Erythroblast (primary cell): ENCODE measurements at regions not wholly inside any gene's neighbourhood (a gene's known extent, or its start where the extent isn't known, plus 50 kb on each side); places are given as distances from the start of the nearest gene placed in this dataset.

Source experiments
- DNase-seq, 2 experiments: peaks; one replicate each; lab custom pipeline; 2025; lab: John Stamatoyannopoulos, UW
- GATA1 ChIP-seq: IDR thresholded peaks from 2 replicates; pipeline ENCODE4 v1.6.1; 2011; ENCODE audit warnings: low read depth, mild to moderate bottlenecking, control low read depth, low read length, moderate library complexity
- POLR2A ChIP-seq: IDR thresholded peaks from 2 replicates; pipeline ENCODE4 v1.6.1; 2011; ENCODE audit warnings: mild to moderate bottlenecking, low read length

DNA sequence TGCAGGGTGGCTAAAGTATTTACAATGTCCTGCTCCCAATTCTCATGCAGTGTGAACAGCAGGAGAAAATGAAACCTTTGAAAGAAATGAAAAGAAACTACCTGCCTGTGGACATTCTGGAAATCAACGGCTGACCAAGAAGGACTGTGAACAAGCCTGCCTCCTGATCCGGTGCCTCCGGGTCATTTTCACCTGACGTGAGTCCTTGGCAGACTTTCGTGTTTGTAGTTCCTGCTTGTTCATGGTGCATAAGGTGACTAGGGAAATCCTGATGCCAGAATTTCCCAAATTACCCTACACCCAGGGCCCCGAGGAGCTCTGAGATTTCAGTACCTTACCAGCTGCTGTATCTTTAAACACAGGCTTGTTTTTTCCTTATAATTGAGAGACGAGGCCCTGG is 317.5 kb downstream of the TLE1 start:
- no peak for DNase-seq
- no peak for TF ChIP-seq GATA1
- no peak for TF ChIP-seq POLR2A

DNA sequence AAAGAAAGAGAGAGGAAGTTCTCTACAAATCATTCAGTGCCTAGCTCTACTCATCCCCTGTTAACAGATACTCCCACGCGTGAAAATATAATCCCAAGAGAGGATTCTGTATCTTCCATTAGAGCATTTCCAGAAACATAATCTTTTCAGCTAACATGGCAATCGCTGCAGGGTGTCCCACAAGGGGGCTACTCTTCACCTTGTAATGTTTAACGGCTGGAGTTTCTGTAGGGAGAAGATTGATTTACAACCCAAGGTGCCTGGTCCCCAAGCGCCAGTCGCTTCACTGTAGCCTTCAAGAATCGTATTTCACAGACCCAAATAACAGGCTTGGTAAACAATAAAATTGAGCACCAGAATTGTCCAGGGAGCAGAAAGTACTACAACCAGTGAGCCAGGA is 318.7 kb downstream of the TLE1 start:
- DNase-seq, result no peak
- TF ChIP-seq POLR2A, result no peak
- TF ChIP-seq GATA1, result no peak

DNA sequence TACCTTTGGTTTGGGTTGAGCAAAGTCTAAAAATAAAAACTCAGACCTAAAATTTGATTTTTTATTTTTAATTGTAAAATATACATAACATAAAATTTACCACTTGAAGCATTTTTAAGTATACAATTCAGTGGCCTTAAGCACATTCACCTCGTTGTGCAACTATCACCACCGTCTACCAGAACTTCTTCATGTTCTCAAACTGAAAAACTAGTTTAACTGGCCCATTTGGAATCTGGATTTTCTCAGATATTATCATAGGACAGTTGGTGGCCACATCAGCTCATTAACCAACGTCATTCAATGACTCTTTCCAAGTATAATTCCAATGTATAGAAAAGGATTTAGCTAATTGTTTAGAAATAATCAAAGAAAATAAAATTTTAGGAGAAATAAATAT is 319.3 kb downstream of the TLE1 start:
- no peak for TF ChIP-seq GATA1
- no peak for TF ChIP-seq POLR2A
- DNase-seq, result no peak

DNA sequence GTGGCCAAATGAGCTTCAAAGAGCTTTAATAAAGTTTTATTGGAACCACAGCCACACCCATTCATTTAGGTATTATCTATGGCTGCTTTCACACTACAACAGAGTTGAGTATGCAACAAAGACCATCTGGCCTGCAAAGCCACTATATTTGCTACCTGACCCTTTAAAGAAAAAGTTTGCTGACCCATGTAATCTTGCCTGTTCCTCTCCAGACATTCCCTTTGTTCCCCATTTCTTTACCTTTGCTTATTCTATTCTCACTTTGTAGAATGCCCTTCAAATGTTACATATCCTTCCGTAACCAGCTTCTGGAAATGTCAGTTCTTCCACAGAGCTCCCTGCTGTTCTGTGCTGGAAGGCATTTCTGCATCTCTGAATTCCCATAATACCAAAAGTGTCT is 320.2 kb downstream of the TLE1 start:
- DNase-seq, result no peak
- TF ChIP-seq POLR2A, result no peak
- no peak for TF ChIP-seq GATA1

DNA sequence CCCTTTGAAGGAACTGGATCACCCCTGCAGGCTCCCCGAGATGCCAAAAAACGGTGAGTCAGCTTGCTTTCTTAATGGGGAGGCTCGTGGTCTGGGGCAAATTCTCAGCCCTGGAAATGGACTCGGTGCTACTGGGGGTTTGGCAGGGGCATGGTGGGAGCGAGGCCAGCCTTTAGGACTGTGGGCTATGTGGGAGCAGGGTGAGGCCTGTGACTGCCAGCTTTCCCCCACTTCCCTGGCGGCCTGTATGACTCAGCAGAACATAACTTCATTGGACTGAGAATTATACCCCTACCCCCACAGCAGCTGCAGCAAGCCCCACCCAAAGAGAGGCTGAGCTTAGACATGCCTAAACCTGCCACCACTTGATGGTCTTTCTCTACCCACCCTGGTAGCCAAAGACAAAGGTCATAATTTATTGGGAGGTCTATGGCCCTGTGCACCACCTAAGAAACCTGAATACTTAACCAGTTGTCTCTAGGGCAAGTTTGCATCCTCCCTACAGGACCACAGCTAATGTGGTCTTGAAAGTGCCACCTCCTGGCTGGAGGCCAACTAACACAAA is 325.3 kb downstream of the TLE1 start:
- DNase-seq, result no peak
- TF ChIP-seq GATA1 (no peak), POLR2A (no peak)

DNA sequence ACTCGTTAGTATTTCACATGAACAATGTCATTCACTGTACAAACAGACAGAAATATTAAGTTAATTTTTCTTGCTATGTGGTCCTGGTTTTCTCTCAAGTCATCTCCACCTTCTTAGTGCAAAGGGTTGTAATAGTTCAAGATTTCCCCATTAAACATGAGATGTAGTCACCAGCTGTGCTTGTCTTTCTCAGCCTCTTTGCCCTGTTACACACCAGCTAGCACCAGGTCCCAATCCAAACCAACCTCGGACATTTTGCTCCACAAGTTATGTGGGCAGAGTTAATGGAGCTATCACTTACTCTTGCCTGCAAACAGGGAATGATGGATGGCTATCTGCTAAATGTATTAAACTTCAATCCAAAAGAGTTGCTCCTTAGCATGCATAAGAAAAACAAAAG is 328.1 kb downstream of the TLE1 start:
- TF ChIP-seq GATA1, result no peak
- TF ChIP-seq POLR2A, result no peak

DNA sequence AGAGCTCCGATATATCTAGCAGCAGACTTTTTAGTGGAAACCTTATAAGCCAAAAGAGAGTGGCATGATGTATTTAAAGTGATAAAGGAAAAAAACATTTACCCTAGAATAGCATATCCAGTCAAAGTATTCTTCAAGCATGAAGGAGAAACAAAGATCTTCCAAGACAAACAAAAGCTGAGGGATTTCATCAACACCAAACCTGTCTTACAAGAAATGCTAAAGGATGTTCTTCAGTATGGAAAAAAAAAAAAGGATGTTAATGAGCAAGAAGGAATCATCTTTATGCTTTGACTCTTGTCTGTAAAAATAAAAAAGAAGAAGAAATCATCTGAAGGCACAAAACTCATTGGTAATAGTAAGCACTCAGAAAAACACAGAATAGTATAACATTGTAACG is 338.2 kb downstream of the TLE1 start:
- TF ChIP-seq GATA1, result no peak

More for the DNA sequence above, 328.1 kb downstream of the TLE1 start:
- DNase-seq, result no peak

DNA sequence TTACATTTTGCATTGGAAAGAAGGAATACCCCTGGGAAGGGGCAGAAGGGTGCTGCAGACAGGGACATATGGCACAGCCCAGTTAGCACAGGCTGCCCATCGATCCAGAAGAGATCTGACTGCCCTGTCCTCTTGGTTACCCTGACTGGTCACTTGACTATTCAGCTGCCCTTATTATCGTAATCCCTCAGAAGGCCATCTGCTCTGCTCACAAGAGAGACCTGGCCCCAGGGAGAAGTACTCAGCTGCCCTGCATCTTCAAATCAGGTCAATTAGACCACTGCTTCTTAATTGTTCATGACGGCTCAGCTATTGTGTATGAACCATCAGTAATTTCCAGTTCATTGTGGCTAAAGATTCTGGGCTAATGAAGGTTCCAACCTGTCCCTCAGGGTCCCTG is 345.0 kb downstream of the TLE1 start:
- DNase-seq, result no peak
- no peak for TF ChIP-seq POLR2A
- TF ChIP-seq GATA1, result no peak

More for the DNA sequence above, 338.2 kb downstream of the TLE1 start:
- no peak for DNase-seq

DNA sequence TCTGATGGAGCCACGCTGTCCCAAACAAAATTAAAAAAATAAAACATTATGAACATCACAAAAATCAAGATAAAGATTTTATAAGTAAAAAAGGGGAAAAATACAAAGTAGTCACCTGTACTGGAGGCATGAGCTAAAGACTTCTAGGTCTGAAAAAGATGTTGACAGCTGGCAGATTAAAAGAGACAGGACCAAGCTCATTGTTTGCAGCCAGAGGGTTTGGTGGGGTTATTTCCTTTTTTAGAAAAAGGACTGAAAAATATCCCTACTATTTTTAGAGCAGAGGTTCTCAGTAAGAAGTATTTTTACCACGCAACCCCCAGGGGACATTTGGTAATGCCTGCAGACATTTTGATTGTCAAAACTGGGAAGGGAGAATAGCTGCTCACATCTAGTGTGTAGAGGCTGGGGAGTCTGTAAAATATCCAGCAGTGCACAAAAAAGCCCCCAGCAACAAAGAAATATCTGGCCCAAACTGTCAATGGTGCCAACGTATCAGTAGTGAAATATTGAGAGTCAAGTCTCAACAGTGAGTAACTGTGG is 353.4 kb downstream of the TLE1 start:
- DNase-seq, result no peak
- no peak for TF ChIP-seq GATA1
- TF ChIP-seq POLR2A, result no peak

DNA sequence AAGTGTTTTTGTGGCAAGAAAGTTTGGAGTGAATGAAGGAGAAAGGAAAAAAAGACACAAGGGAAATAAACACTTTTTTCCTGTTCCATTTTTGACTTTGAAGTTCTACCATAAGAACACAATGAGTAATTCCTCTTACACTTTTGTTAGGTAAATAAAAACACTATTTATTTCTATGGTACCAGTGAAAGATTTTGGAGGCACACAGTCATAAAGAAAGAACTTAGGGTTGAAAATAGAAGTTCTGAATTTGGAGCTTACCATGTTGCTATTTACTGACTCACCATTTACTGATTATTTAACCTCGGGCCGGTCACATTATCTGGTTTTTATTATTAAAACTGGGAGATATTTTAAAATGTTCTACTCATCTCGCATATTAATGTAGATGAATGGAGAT is 367.8 kb downstream of the TLE1 start:
- TF ChIP-seq POLR2A, result no peak
- TF ChIP-seq GATA1, result no peak
- no peak for DNase-seq

DNA sequence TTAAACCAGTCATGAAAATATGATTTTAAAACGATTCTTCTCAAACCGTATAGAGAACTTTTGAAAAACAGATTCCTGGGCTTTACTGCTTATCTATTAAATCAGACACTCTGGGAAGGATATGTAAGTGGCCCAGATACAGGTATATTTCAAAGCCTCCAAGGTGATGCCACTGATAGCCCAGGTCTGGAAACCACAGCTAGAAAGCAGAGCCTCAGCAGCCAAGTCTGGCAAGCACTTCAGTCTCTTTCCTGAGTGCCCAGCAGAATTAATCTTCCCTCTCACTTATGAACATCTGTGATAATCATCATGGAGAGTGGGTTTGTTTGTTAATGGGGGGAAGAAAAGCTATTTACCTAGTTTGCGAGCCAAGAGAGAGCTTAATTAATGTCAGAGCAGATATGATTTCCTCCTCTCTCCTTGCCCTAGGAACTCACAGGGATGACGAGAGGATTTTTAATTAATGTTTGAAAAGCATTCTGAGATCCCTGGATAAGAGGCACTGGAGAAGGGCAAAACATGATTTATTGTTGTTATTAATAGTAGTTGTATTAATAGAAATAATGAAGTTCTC is 368.4 kb downstream of the TLE1 start:
- no peak for DNase-seq
- no peak for TF ChIP-seq GATA1
- TF ChIP-seq POLR2A, result no peak

DNA sequence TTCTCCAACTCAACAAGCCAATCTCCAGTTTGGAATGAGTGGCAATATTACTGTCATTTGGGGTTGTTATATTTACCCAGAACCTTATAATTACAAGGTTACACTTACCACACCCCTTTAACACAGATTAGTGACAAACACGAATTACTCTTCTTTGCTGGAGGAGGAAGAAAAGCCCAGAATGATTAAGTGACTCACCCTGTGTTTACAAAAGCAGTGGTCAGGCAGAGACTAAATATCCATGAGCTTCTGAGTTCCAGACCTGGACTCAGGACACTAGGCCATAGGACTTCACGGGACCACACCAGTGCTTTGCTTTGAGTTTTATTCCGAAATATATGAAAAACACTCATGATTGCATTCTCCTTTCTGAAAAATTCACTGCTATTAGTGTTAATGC is 370.8 kb downstream of the TLE1 start:
- no peak for DNase-seq

DNA sequence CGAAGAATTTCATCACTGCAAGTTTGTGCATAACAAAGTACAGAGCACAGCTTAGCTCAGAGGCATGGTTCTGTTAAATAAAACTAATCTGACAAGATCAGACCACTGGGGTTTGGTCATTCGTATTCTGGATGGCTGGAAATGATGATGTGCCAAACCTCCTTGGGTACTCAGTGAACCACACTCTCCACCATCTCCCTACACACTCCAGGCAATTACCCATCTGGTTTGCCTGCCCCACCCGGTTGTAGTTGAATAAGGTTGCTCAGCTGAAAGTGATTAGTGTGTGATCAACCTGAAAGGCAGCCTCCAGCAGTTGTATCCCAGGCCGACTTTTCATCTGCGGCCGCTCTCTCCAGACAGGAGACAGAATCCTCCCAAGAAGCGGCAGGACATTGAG is 371.4 kb downstream of the TLE1 start:
- no peak for TF ChIP-seq POLR2A
- no peak for TF ChIP-seq GATA1
- no peak for DNase-seq

More for the DNA sequence above, 370.8 kb downstream of the TLE1 start:
- TF ChIP-seq GATA1, result no peak
- no peak for TF ChIP-seq POLR2A

DNA sequence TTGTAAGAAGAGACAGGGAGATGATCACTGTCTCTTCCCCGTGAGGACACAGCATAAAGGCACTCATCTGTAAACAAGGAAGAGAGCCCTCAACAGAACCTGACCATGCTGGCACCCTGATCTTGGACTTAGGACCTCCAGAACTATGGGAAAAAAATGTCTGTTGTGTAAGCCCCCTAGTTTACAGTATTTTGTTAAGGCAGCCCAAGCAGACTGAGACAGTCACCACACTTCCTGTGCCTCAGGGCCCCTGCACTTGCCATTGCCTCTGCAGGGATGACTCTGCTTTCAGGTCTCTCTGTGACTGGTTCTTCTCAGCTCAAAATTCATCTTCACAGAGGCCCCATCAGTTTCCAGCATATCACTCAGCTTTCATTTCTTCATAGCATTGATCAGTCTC is 372.1 kb downstream of the TLE1 start:
- TF ChIP-seq GATA1 (no peak), POLR2A (no peak)

DNA sequence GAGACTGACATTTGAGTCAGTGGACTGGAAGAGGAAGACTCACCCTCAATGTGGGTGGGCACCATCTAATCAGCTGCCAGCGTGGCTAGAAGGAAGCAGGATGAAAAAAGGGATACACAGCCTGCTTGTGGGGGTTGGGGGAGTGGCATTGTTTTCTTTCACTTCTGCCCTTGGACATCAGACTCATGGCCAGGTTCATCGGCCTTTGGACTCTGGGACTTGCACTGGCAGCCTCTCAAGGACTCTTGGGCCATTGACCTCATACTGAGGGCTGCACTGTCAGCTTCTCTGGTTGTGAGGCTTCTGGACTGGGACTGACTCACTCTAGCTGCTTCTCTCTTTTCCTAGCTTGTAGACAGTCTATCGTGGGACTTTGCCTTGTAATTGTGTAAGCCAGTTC is 374.9 kb downstream of the TLE1 start:
- no peak for TF ChIP-seq POLR2A

More for the DNA sequence above, 372.1 kb downstream of the TLE1 start:
- no peak for DNase-seq

DNA sequence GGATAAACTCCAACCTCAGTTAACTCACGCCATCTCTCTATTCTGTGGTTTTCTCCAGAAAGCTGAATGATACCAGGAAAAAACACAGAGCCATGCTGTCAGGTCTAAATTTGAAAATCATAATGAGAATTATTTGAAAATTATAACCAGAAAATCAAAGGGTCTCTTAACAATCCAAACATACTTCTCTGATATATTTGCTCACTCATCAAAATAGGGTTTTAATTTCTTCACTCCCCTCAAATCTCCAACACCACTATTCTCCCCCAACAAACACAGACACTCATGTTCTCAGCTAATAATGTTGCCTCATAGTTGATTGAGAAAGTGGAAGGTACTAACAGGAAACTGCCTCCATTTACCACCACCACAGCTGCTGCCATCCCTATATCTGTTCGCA is 375.5 kb downstream of the TLE1 start:
- DNase-seq, result no peak
- TF ChIP-seq GATA1, result no peak
- TF ChIP-seq POLR2A, result no peak

More for the DNA sequence above, 374.9 kb downstream of the TLE1 start:
- no peak for DNase-seq
